CD4-positive, CD25-positive, alpha-beta regulatory T cell (primary cell): ENCODE measurements at regions not wholly inside any gene's neighbourhood (a gene's known extent, or its start where the extent isn't known, plus 50 kb on each side); places are given as distances from the start of the nearest gene placed in this dataset.

Experiments
- ATAC-seq, 2 donors: fragments of 150-1000 bp; cut with Tn5 transposase; one replicate each; pipeline ENCODE4 v1.10.0; 2021; ENCODE audit warnings: low read depth in 2 of 2, moderate number of reproducible peaks in 2 of 2, moderate library complexity in 1 of 2
- DNase-seq, 3 donors: peaks; one replicate each; pipeline versions ENCODE4 v3.0.0 to v3.0.0-alpha.2; 2012 to 2022; ENCODE audit warnings: mixed read lengths in 1 of 3
- H3K27ac ChIP-seq: one replicate; pipeline ENCODE4 v1.7.0; 2013; ENCODE audit warnings: mild to moderate bottlenecking, low read length; ENCODE audit not compliant: insufficient read depth, poor library complexity, severe bottlenecking
- H3K27me3 ChIP-seq: one replicate; pipeline ENCODE4 v1.7.0; 2013; ENCODE audit warnings: low read length; ENCODE audit not compliant: control insufficient read depth, insufficient read depth
- H3K36me3 ChIP-seq: one replicate; pipeline ENCODE4 v1.7.0; 2013; ENCODE audit warnings: mild to moderate bottlenecking, low read length, moderate library complexity; ENCODE audit not compliant: control insufficient read depth, insufficient read depth
- H3K4me1 ChIP-seq: 2 replicates; pipeline ENCODE4 v1.7.0; 2013; ENCODE audit warnings: mild to moderate bottlenecking, low read length; ENCODE audit not compliant: insufficient read depth, control insufficient read depth, poor library complexity, severe bottlenecking
- H3K4me3 ChIP-seq: one replicate; pipeline ENCODE4 v1.7.0; 2013; ENCODE audit warnings: low read depth, mild to moderate bottlenecking, low read length, moderate library complexity
- H3K9me3 ChIP-seq, 2 experiments: 1 replicate in 1 of 2; 2 replicates in 1 of 2; pipeline ENCODE4 v1.7.0; 2013; ENCODE audit warnings: low read length in 2 of 2, mild to moderate bottlenecking in 1 of 2, moderate library complexity in 1 of 2; ENCODE audit not compliant: control insufficient read depth in 2 of 2
- H3K27ac Mint-ChIP-seq, 3 donors: one replicate each; pipeline ENCODE4 v1.8.0; 2020 to 2022; ENCODE audit warnings: mild to moderate bottlenecking in 3 of 3, mixed read lengths in 3 of 3, moderate library complexity in 2 of 3
- H3K27me3 Mint-ChIP-seq: one replicate; pipeline ENCODE4 v1.8.0; 2022; ENCODE audit warnings: mild to moderate bottlenecking, mixed read lengths
- H3K36me3 Mint-ChIP-seq: one replicate; pipeline ENCODE4 v1.8.0; 2020; ENCODE audit warnings: mixed read lengths
- H3K4me1 Mint-ChIP-seq, 4 donors: one replicate each; pipeline ENCODE4 v1.8.0; 2020 to 2022; ENCODE audit warnings: mixed read lengths in 4 of 4, mild to moderate bottlenecking in 1 of 4
- H3K4me3 Mint-ChIP-seq, 4 donors: one replicate each; pipeline ENCODE4 v1.8.0; 2020 to 2022; ENCODE audit warnings: mild to moderate bottlenecking in 4 of 4, mixed read lengths in 4 of 4, moderate library complexity in 3 of 4
- H3K9me3 Mint-ChIP-seq, 7 donors: one replicate each; pipeline ENCODE4 v1.8.0; 2020 to 2022; ENCODE audit warnings: mixed read lengths in 7 of 7, mild to moderate bottlenecking in 3 of 7, moderate library complexity in 2 of 7

GRCh38 chr2:41502752-41503151 lies 545.1 kb upstream of the PKDCC start:
- H3K27me3 Mint-ChIP-seq: no peaks in the 10 kb centered on the region
- peaks cover 0 to 24% (median 4%) of the 10 kb centered on the region in 7 donors for H3K9me3 Mint-ChIP-seq
- peaks cover 0 to 2% of the 10 kb centered on the region in 2 experiments for H3K9me3 ChIP-seq
- H3K36me3 ChIP-seq: no peaks in the 10 kb centered on the region
- no peak for DNase-seq
- no peak overlapping the region for H3K4me3 Mint-ChIP-seq
- no peaks in the 10 kb centered on the region for H3K4me1 Mint-ChIP-seq
- H3K4me1 ChIP-seq: no peaks in the 10 kb centered on the region
- no peaks in the 10 kb centered on the region for H3K36me3 Mint-ChIP-seq
- no peaks in the 10 kb centered on the region for H3K27me3 ChIP-seq
- H3K27ac ChIP-seq: no peak overlapping the region
- H3K4me3 ChIP-seq: no peak overlapping the region
- ATAC-seq: no peak
- no peak overlapping the region for H3K27ac Mint-ChIP-seq

GRCh38 chr2:41504532-41504931 lies 543.3 kb upstream of the PKDCC start:
- Mint-ChIP-seq H3K9me3 (peaks cover 0 to 19% (median 2%) of the 10 kb centered on the region in 7 donors), H3K36me3 (no peaks in the 10 kb centered on the region), H3K27me3 (no peaks in the 10 kb centered on the region), H3K27ac (no peak overlapping the region), H3K4me1 (no peaks in the 10 kb centered on the region), H3K4me3 (no peak overlapping the region)
- Histone ChIP-seq H3K4me1 (no peaks in the 10 kb centered on the region), H3K27me3 (no peaks in the 10 kb centered on the region), H3K27ac (no peak overlapping the region), H3K9me3 (peaks cover 0 to 2% of the 10 kb centered on the region in 2 experiments), H3K36me3 (no peaks in the 10 kb centered on the region), H3K4me3 (no peak overlapping the region)
- ATAC-seq (no peak), DNase-seq (no peak)

- no peaks in the 10 kb centered on the region for H3K27me3 Mint-ChIP-seq
- DNase-seq (no peak), ATAC-seq (no peak)
- H3K27ac ChIP-seq: no peak overlapping the region
- H3K4me1 ChIP-seq: no peaks in the 10 kb centered on the region
- no peaks in the 10 kb centered on the region for H3K36me3 ChIP-seq
- H3K27ac Mint-ChIP-seq: no peak overlapping the region
- peaks cover 0 to under 1% (median 0%) of the 10 kb centered on the region in 7 donors for H3K9me3 Mint-ChIP-seq
- no peaks in the 10 kb centered on the region for H3K36me3 Mint-ChIP-seq
- no peak overlapping the region for H3K4me3 ChIP-seq
- no peaks in the 10 kb centered on the region for H3K4me1 Mint-ChIP-seq
- H3K27me3 ChIP-seq: no peaks in the 10 kb centered on the region
- no peaks in the 10 kb centered on the region for H3K9me3 ChIP-seq
- H3K4me3 Mint-ChIP-seq: peak overlapping the region in 1 of 4 donors; percentile 4
Measured at GRCh38 chr2:41510108-41510507, 537.7 kb upstream of the PKDCC start.

GRCh38 chr2:41521211-41521610 lies 526.6 kb upstream of the PKDCC start:
- H3K27ac Mint-ChIP-seq: no peak overlapping the region
- DNase-seq: no peak
- no peaks in the 10 kb centered on the region for H3K27me3 Mint-ChIP-seq
- Histone ChIP-seq H3K27ac (no peak overlapping the region), H3K4me1 (no peaks in the 10 kb centered on the region), H3K27me3 (no peaks in the 10 kb centered on the region), H3K4me3 (no peak overlapping the region), H3K36me3 (no peaks in the 10 kb centered on the region), H3K9me3 (no peaks in the 10 kb centered on the region)
- H3K4me3 Mint-ChIP-seq: no peak overlapping the region
- no peak for ATAC-seq
- no peaks in the 10 kb centered on the region for H3K36me3 Mint-ChIP-seq
- peaks cover 0 to 1% (median 0%) of the 10 kb centered on the region in 7 donors for H3K9me3 Mint-ChIP-seq
- no peaks in the 10 kb centered on the region for H3K4me1 Mint-ChIP-seq

- DNase-seq: no peak
- Mint-ChIP-seq H3K27ac (no peak overlapping the region), H3K27me3 (no peaks in the 10 kb centered on the region), H3K9me3 (peaks cover 0 to 7% (median 3%) of the 10 kb centered on the region in 7 donors), H3K4me3 (no peak overlapping the region), H3K4me1 (no peaks in the 10 kb centered on the region), H3K36me3 (no peaks in the 10 kb centered on the region)
- Histone ChIP-seq H3K27ac (no peak overlapping the region), H3K4me3 (no peak overlapping the region), H3K27me3 (no peaks in the 10 kb centered on the region), H3K36me3 (no peaks in the 10 kb centered on the region), H3K4me1 (no peaks in the 10 kb centered on the region), H3K9me3 (no peaks in the 10 kb centered on the region)
- ATAC-seq: no peak
Measured at GRCh38 chr2:41527525-41528323, 520.1 kb upstream of the PKDCC start.

- Histone ChIP-seq H3K9me3 (peaks cover 0 to 4% of the 10 kb centered on the region in 2 experiments), H3K4me3 (no peak overlapping the region), H3K27ac (no peak overlapping the region), H3K4me1 (no peaks in the 10 kb centered on the region), H3K27me3 (no peaks in the 10 kb centered on the region), H3K36me3 (no peaks in the 10 kb centered on the region)
- DNase-seq (no peak), ATAC-seq (no peak)
- H3K27ac Mint-ChIP-seq: no peak overlapping the region
- no peaks in the 10 kb centered on the region for H3K27me3 Mint-ChIP-seq
- no peaks in the 10 kb centered on the region for H3K36me3 Mint-ChIP-seq
- H3K4me1 Mint-ChIP-seq: no peaks in the 10 kb centered on the region
- H3K9me3 Mint-ChIP-seq: peaks cover 0 to 10% (median 5%) of the 10 kb centered on the region in 7 donors
- H3K4me3 Mint-ChIP-seq: no peak overlapping the region
Measured at GRCh38 chr2:41535575-41535974, 512.2 kb upstream of the PKDCC start.

GRCh38 chr2:41540272-41540998 lies 507.4 kb upstream of the PKDCC start:
- no peak overlapping the region for H3K27ac ChIP-seq
- no peaks in the 10 kb centered on the region for H3K36me3 ChIP-seq
- Mint-ChIP-seq H3K27ac (no peak overlapping the region), H3K36me3 (no peaks in the 10 kb centered on the region), H3K4me3 (no peak overlapping the region), H3K9me3 (peaks cover 0 to 7% (median 2%) of the 10 kb centered on the region in 7 donors), H3K4me1 (no peaks in the 10 kb centered on the region), H3K27me3 (no peaks in the 10 kb centered on the region)
- DNase-seq (no peak), ATAC-seq (no peak)
- no peaks in the 10 kb centered on the region for H3K27me3 ChIP-seq
- no peaks in the 10 kb centered on the region for H3K4me1 ChIP-seq
- H3K4me3 ChIP-seq: no peak overlapping the region
- H3K9me3 ChIP-seq: peaks cover 0 to under 1% of the 10 kb centered on the region in 2 experiments
